SK-N-MC (cell line): ENCODE measurements at regions not wholly inside any gene's neighbourhood (a gene's known extent, or its start where the extent isn't known, plus 50 kb on each side); places are given as distances from the start of the nearest gene placed in this dataset.

Experiments
- DNase-seq: peaks from one replicate; pipeline ENCODE4 v3.0.0-alpha.2; 2011; ENCODE audit warnings: low read depth, low spot score
- H3K27ac ChIP-seq: fragments of 200-600 bp; sonication (generic); 2 replicates; pipeline ENCODE4 v1.5.1; 2016; ENCODE audit warnings: mixed run types
- H3K36me3 ChIP-seq: fragments of 200-600 bp; sonication (generic); 2 replicates; pipeline ENCODE4 v1.6.1; 2017; ENCODE audit warnings: antibody characterized with exemption, low read length, mixed read lengths; ENCODE audit not compliant: insufficient read depth
- H3K4me3 ChIP-seq: fragments of 200-600 bp; sonication (generic); 2 replicates; pipeline ENCODE4 v1.5.1; 2016
- H3K9ac ChIP-seq: fragments of 200-600 bp; sonication (generic); 2 replicates; pipeline ENCODE4 v1.8.0; 2017; ENCODE audit warnings: mixed run types, mixed read lengths; ENCODE audit not compliant: insufficient read length
- H3K9me3 ChIP-seq: fragments of 200-600 bp; sonication (generic); 2 replicates; pipeline ENCODE4 v1.6.1; 2017; ENCODE audit warnings: low read depth, mild to moderate bottlenecking, antibody characterized with exemption, low read length, moderate library complexity, mixed read lengths
- EZH2 ChIP-seq: fragments of 200-600 bp; sonication (generic); IDR thresholded peaks from one replicate; pipeline ENCODE4 v1.6.1; 2017; ENCODE audit warnings: antibody characterized with exemption
- FOXP2 ChIP-seq: optimal IDR thresholded peaks from 2 replicates; pipeline ENCODE3; 2011; ENCODE audit warnings: mild to moderate bottlenecking, moderate library complexity; ENCODE audit not compliant: insufficient read depth; ENCODE audit errors: extremely low read length, control extremely low read depth
- POLR2AphosphoS5 ChIP-seq: IDR thresholded peaks from 2 replicates; pipeline ENCODE4 v1.6.1; 2012; ENCODE audit warnings: mild to moderate bottlenecking, low read depth, low read length, borderline replicate concordance

GRCh38 chr4:100970414-100970813 is 376.9 kb downstream of the PPP3CA start:
- TF ChIP-seq FOXP2 (no peak), POLR2AphosphoS5 (no peak)
- Histone ChIP-seq H3K9ac (no peak overlapping the region), H3K4me3 (no peak overlapping the region), H3K27ac (peak overlapping the region; percentile 63; the same call in 1 of the 2 replicates), H3K9me3 (no peaks in the 10 kb centered on the region), H3K36me3 (no peaks in the 10 kb centered on the region)
- DNase-seq = no peak

- H3K36me3 ChIP-seq = no peaks in the 10 kb centered on the region
- H3K9ac ChIP-seq = no peak overlapping the region
- TF ChIP-seq EZH2 (no peak), POLR2AphosphoS5 (no peak), FOXP2 (no peak)
- no peak for DNase-seq
- no peak overlapping the region for H3K4me3 ChIP-seq
- H3K27ac ChIP-seq = peak overlapping the region; percentile 63; the same call in 1 of the 2 replicates
- H3K9me3 ChIP-seq = no peaks in the 10 kb centered on the region
Observed at GRCh38 chr4:100969925-100970324, 377.4 kb downstream of the PPP3CA start.

GRCh38 chr4:100968046-100968445 is 379.3 kb downstream of the PPP3CA start:
- Histone ChIP-seq H3K27ac (no peak overlapping the region), H3K36me3 (no peaks in the 10 kb centered on the region), H3K9ac (no peak overlapping the region), H3K4me3 (no peak overlapping the region), H3K9me3 (no peaks in the 10 kb centered on the region)
- TF ChIP-seq EZH2 = no peak
- no peak for TF ChIP-seq POLR2AphosphoS5
- no peak for TF ChIP-seq FOXP2
- no peak for DNase-seq

- Histone ChIP-seq H3K36me3 (no peaks in the 10 kb centered on the region), H3K9me3 (no peaks in the 10 kb centered on the region), H3K9ac (no peak overlapping the region), H3K4me3 (no peak overlapping the region), H3K27ac (no peak overlapping the region)
- no peak for DNase-seq
- TF ChIP-seq EZH2 (no peak), FOXP2 (no peak), POLR2AphosphoS5 (no peak)
Observed at GRCh38 chr4:100963627-100964026, 383.7 kb downstream of the PPP3CA start.

- H3K36me3 ChIP-seq = no peaks in the 10 kb centered on the region
- DNase-seq = no peak
- no peak for TF ChIP-seq FOXP2
- no peak for TF ChIP-seq EZH2
- TF ChIP-seq POLR2AphosphoS5 = no peak
Observed at GRCh38 chr4:100962698-100963097, 384.6 kb downstream of the PPP3CA start.

GRCh38 chr4:100960232-100960631 is 387.1 kb downstream of the PPP3CA start:
- no peaks in the 10 kb centered on the region for H3K36me3 ChIP-seq

More at GRCh38 chr4:100962698-100963097, 384.6 kb downstream of the PPP3CA start:
- no peak overlapping the region for H3K9ac ChIP-seq
- H3K27ac ChIP-seq = no peak overlapping the region
- no peaks in the 10 kb centered on the region for H3K9me3 ChIP-seq
- no peak overlapping the region for H3K4me3 ChIP-seq

GRCh38 chr4:100954046-100954445 is 393.3 kb downstream of the PPP3CA start:
- Histone ChIP-seq H3K36me3 (no peaks in the 10 kb centered on the region), H3K9ac (peak overlapping the region; percentile 30), H3K27ac (no peak overlapping the region), H3K4me3 (no peak overlapping the region), H3K9me3 (no peaks in the 10 kb centered on the region)
- TF ChIP-seq EZH2 (no peak), FOXP2 (no peak), POLR2AphosphoS5 (no peak)
- DNase-seq = no peak

More at GRCh38 chr4:100960232-100960631, 387.1 kb downstream of the PPP3CA start:
- DNase-seq = no peak
- no peak overlapping the region for H3K9ac ChIP-seq
- H3K27ac ChIP-seq = no peak overlapping the region
- no peak overlapping the region for H3K4me3 ChIP-seq
- no peaks in the 10 kb centered on the region for H3K9me3 ChIP-seq
- TF ChIP-seq POLR2AphosphoS5 (no peak), FOXP2 (no peak), EZH2 (no peak)

GRCh38 chr4:100953616-100954015 is 393.7 kb downstream of the PPP3CA start:
- Histone ChIP-seq H3K4me3 (no peak overlapping the region), H3K9me3 (no peaks in the 10 kb centered on the region), H3K27ac (no peak overlapping the region), H3K9ac (no peak overlapping the region), H3K36me3 (no peaks in the 10 kb centered on the region)
- TF ChIP-seq EZH2 (no peak), FOXP2 (no peak), POLR2AphosphoS5 (no peak)
- no peak for DNase-seq

GRCh38 chr4:100952590-100952989 is 394.7 kb downstream of the PPP3CA start:
- Histone ChIP-seq H3K9me3 (no peaks in the 10 kb centered on the region), H3K9ac (no peak overlapping the region), H3K36me3 (no peaks in the 10 kb centered on the region), H3K4me3 (no peak overlapping the region), H3K27ac (no peak overlapping the region)
- DNase-seq = no peak
- TF ChIP-seq FOXP2 (no peak), POLR2AphosphoS5 (no peak), EZH2 (no peak)
